SU-DHL-6 (cell line): ENCODE measurements at regions not wholly inside any gene's neighbourhood (a gene's known extent, or its start where the extent isn't known, plus 50 kb on each side); places are given as distances from the start of the nearest gene placed in this dataset.

Source experiments
- CTCF ChIP-seq: fragments of 200-600 bp; sonication (generic); IDR thresholded peaks from one replicate; pipeline ENCODE4 v1.5.1; 2017; ENCODE audit warnings: antibody characterized with exemption, mild to moderate bottlenecking, low read length, moderate library complexity; ENCODE audit not compliant: insufficient read depth, poor library complexity, severe bottlenecking
- EZH2phosphoT487 ChIP-seq: fragments of 200-600 bp; sonication (generic), shearing (Covaris generic); conservative IDR thresholded peaks from 2 replicates; pipeline ENCODE4 v1.6.1; 2018; ENCODE audit warnings: mild to moderate bottlenecking, antibody characterized with exemption, low read length, moderate library complexity, mixed read lengths

- TF ChIP-seq CTCF (no peak), EZH2phosphoT487 (no peak)
Observed at GRCh38 chr7:88540012-88540411, 219.5 kb upstream of the ZNF804B start.
